NCI-H82 treated with DMSO at 0.1 percent for 48 hours (cell line): ENCODE measurements at regions not wholly inside any gene's neighbourhood (a gene's known extent, or its start where the extent isn't known, plus 50 kb on each side); places are given as distances from the start of the nearest gene placed in this dataset.
A peak's percentile ranks its signal among the peaks of the same experiment; 100 is the strongest.
"Not testable (repeated sequence)": the region's sequence is repeated elsewhere in the genome, so short reads cannot be mapped to it uniquely, and the experiment has no call there.

Experiments
- DNase-seq: peaks from one replicate; lab custom pipeline; 2025; ENCODE audit not compliant: unreplicated experiment; lab: John Stamatoyannopoulos, UW

DNA sequence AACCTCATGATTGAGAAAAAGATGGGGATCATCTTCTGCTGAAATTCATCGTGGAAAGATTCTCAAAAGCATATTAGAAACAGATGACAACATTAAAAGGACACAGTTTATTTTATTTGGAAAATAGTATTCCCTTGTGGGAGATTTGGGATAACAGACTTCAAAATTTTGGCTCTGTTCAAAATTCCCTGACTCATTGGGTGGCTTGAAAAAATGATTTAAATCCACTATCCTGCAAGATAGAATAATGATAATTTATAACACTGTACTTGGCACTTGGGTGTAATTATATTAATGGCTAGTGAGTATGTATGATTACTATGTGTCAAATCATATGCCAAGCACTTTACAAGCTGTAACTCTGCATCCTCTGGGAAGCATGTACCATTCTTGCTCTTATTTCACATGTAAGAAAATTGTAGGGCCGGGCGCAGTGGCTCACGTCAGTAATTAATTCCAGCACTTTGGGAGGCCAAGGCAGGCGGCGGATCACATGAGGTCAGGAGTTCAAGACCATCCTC, 128.8 kb downstream of the LMNTD1 start:
- no peak for DNase-seq

GRCh38 chr12:25423355-25424050, 129.6 kb downstream of the LMNTD1 start:
- no peak for DNase-seq

- no peak for DNase-seq
These were observed 130.8 kb downstream of the LMNTD1 start for GRCh38 chr12:25422241-25422640.

GRCh38 chr12:25421651-25422167, 131.4 kb downstream of the LMNTD1 start:
- no peak for DNase-seq

DNA sequence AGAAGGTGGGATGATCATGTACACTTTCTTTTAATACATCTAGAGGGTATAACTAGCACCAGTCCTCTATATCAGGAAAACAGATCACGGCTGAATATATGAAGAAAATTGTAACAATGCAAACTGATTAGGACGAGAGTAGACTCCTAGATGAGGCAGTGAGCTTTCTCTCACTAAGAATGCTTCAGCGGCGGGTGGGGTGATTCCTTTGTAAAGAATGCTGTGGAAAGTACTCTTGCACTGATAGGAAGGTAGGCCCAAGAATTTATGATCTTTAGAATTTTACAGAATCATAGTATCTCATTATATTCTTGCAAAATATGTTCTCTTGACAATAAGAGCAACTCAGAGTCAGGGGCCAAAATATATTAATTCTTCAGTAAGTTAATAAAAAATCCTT, 133.0 kb downstream of the LMNTD1 start:
- no peak for DNase-seq

DNA sequence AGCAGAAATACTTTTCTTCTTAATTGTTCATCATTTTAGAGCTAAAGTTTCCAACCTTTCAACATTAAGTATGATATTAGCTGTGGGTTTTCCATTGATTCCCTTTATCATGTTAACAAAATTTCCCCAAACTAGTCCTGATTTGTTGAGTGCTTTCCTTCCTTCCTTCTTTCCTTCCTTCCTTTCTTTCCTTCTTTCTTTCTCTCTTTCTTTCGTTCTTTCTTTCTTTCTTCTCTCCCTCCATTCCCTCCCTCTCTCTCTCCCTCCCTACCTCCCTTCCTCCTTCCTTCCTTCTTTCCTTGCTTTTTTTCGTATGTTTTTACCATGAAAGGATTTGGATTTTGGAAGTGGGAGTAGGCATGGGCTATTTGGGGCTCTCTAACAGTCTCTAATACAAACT, 133.5 kb downstream of the LMNTD1 start:
- DNase-seq = no peak

DNA sequence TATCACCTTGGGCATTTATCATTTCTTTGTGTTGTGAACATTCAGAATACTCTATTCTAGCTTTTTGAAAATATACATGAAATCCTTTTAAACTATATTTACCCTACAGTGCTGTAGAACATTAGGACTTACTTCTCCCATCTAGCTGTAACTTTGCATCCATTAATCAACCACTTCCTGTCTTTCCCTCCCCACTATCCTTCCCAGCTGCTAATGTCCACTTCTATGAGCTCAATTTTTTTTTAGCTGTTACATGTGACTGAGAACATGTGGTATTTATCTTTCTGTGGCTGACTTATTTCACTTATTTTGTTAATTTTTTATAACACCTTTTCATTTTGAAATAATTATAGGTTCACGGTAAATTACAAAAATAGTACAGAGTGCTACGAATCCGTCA, 136.0 kb downstream of the LMNTD1 start:
- DNase-seq = no peak

DNA sequence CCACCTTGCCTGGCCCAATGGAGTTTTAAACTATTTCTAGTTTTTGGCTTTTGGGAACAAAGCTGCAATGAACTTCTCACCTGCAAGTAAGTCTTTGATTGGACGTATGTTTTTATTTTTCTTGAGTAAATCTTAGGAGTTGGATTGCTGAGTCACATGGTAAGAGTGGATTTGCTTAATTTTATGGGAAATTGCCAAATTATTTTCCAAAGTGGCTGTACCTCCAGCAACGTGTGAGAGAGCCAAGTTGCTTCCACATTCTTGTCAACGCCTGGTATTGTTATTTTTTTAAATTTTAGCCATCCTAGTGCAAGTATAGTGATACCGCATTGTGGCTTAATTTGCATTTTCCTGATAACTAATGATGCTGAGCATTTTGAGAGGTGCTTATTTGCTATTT, 136.6 kb downstream of the LMNTD1 start:
- no peak for DNase-seq

- DNase-seq = no peak
These were observed 138.1 kb downstream of the LMNTD1 start for GRCh38 chr12:25415004-25415403.

- DNase-seq = no peak
These were observed 140.3 kb downstream of the LMNTD1 start for GRCh38 chr12:25412735-25413134.

DNA sequence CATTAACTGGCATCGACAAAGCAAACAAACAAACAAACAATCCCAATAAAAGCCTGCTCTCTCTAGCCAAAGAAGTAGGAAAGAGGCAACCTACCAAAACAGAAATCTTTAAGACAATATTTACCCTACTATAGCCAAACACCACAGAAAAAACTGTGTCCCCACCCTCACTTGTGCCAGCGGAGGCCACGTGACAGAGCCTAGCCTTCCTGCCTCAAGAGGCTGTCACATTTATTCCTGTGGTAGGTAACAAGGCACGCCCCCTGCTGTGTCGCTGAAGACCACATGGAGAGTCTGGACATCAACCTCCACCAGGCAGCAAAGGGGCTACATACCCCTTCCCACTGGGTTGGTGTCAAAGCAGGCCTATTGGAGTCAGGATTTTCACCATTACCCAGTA, 148.1 kb downstream of the LMNTD1 start:
- no peak for DNase-seq

- no peak for DNase-seq
These were observed 151.0 kb upstream of the KRAS start for GRCh38 chr12:25401547-25402345.

- peak; percentile 92 for DNase-seq
These were observed 146.3 kb upstream of the KRAS start for GRCh38 chr12:25397001-25397400.

- no peak for DNase-seq
These were observed 144.5 kb upstream of the KRAS start for GRCh38 chr12:25395227-25395626.

DNA sequence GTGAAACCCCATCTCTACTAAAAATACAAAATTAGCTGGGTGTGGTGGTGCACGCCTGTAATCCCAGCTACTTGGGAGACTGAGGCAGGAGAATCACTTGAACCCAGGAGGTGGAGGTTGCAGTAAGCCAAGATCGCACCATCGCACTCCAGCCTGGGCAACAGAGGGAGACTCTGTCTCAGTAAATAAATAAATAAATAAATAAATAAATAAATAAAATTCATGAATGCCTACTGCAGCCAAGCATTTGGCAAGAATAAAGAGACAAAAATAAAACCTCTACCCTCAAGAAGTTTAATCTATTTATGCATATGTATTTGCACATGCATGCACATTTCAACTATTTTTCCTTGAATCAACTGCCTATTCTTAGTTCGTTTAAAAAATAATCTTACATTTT, 144.0 kb upstream of the KRAS start:
- DNase-seq = not testable (repeated sequence)

DNA sequence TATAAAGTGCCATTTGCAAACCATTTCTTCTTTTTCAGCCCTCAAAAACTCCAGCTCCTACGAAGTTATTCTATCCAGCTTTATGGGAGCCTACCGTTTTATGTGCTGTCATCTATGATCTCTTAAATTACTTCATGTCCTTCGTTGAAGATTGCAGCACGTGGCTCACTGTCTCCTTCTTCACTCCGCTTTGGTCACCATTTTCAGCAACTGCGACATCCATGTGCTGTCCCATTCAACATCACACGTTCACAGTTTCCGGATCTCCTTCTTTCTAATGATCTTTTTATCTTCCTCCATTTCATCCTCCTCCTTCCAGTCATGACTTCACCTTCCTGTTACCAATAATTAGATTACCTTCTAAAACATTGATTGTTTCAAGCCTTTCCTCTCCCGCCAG, 143.3 kb upstream of the KRAS start:
- no peak for DNase-seq

GRCh38 chr12:25391346-25391745, 140.6 kb upstream of the KRAS start:
- DNase-seq = not testable (repeated sequence)

- no peak for DNase-seq
These were observed 137.5 kb upstream of the KRAS start for GRCh38 chr12:25388183-25388582.

DNA sequence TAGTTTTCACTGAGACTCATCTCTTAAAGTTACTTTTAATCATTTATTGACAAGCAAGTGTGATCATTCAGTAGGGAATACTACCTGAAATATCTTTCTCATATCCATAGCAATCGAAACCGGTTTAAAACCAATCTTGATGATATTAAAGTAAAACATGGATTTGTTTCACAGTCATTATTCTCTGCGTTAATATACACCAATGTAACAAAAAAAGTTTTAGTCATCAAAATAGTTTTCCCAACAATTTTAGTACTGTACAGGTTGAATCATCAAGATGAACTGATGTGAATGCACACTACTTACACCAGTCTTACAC, 137.0 kb upstream of the KRAS start:
- no peak for DNase-seq

GRCh38 chr12:25386831-25387731, 136.4 kb upstream of the KRAS start:
- DNase-seq = peak; percentile 86

DNA sequence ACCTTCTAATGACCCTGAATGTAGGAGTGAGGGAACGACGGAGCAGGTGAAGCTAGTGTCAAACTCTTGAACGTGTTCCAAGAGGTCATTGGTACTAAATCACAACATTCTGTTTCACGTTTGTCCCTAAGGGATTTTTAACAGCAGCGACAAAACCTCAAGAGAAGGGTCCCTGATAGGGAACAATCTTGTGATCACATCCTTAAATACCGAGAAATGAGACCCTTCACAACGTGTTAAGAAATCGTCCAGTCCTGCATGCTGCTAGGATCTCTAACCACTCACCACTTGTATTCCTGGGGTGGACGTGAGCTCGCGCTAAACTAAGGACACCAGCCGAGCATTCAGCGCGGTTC, 134.1 kb upstream of the KRAS start:
- DNase-seq = no peak
